GM13976 (cell line): ENCODE measurements at regions not wholly inside any gene's neighbourhood (a gene's known extent, or its start where the extent isn't known, plus 50 kb on each side); places are given as distances from the start of the nearest gene placed in this dataset.
"Not testable (repeated sequence)": the region's sequence is repeated elsewhere in the genome, so short reads cannot be mapped to it uniquely, and the experiment has no call there.

Source experiments
- DNase-seq: peaks from one replicate; pipeline ENCODE4 v3.0.0; 2012; ENCODE audit warnings: low spot score
- in situ Hi-C: fragments of 300-500 bp; cut with MboI; formaldehyde crosslinking; loops from one replicate; pipeline ENCODE4 v1.12.0; 2022; ENCODE audit warnings: low sequenced_read_pairs, mixed read lengths, inconsistent platforms; ENCODE audit not compliant: unreplicated experiment
- TF ChIP-seq, protein P1 (sequence below): IDR thresholded peaks from 2 replicates; pipeline ENCODE4 v1.5.1; 2012; ENCODE audit warnings: borderline replicate concordance, mild to moderate bottlenecking; ENCODE audit not compliant: insufficient read depth; ENCODE audit errors: extremely low read depth, missing control alignments, control extremely low read depth

DNA sequence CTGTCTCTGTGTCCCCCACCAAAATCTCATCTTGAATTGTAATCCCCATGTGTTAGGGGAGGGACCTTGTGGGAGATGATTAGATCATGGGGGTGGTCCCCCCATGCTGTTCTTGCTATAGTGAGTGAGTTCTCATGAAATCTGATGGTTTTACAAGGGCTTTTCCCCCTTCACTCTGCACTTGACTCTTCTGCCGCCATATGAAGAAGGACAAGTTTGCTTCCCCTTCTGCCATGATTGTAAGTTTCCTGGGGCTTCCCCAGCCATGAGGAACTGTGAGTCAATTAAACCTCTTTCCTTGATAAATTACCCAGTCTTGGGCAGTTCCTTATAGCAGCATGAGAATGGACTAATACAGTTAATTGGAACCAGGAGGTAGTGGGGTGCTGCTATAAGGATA, 137.1 kb upstream of the RAB4A start:
- no peak for DNase-seq
- TF ChIP-seq, protein P1, sequence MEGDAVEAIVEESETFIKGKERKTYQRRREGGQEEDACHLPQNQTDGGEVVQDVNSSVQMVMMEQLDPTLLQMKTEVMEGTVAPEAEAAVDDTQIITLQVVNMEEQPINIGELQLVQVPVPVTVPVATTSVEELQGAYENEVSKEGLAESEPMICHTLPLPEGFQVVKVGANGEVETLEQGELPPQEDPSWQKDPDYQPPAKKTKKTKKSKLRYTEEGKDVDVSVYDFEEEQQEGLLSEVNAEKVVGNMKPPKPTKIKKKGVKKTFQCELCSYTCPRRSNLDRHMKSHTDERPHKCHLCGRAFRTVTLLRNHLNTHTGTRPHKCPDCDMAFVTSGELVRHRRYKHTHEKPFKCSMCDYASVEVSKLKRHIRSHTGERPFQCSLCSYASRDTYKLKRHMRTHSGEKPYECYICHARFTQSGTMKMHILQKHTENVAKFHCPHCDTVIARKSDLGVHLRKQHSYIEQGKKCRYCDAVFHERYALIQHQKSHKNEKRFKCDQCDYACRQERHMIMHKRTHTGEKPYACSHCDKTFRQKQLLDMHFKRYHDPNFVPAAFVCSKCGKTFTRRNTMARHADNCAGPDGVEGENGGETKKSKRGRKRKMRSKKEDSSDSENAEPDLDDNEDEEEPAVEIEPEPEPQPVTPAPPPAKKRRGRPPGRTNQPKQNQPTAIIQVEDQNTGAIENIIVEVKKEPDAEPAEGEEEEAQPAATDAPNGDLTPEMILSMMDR: no peak
- in situ Hi-C loops: no loop called here

DNA sequence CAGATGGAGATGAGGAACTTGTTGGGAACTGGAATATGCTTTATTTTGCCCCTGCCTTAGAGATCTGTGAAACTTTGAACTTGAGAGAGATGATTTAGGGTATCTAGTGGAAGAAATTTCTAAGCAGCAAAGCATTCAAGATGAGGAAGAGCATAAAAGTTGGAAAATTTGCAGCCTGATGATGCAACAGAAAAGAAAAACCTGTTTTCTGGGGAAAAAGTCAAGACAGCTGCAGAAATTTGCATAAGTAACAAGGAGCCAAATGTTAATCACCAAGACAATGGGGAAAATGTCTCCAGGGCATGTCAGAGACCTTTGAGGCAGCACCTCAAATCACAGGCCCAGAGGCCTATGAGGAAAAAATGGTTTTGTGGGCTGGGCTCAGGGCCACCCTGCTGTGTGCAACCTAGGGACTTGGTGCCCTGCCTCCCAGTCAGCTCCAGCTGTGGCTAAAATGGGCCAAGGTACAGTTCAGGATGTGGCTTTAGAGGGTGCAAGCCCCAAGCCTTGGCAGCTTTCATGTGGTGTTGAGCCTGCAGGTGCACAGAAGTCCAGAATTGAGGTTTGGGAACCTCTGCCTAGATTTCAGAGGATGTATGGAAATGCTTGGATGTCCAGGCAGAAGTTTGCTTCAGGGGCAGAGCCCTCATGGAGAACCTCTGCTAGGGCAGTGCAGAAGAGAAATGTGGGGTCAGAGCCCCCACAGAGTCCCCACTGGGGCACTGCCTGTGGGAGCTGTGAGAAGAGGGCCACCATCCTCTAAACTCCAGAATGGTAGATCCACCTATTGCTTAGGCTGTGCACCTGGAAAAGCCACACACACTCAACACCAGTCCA, 136.3 kb upstream of the RAB4A start:
- DNase-seq, in situ Hi-C loops: not testable (repeated sequence)

DNA sequence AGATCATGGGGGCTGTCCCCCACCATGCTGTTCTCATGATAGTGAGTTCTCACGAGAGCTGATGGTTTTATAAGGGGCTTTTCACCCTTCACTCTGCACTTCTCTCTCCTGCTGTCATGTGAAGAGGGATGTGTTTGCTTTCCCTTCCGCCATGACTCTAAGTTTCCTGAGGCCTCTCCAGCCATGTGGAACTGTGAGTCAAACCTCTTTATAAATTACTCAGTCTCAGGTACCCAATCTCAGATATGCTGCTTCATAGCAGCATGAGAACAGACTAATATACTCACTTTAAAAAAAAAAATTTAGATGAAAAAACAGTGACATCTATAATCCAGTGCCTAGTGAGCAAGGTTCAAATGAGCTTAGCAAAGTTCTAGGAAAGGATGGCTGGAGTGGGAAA, 135.1 kb upstream of the RAB4A start:
- in situ Hi-C loops: no loop called here
- no peak for DNase-seq
- TF ChIP-seq, protein P1: no peak

DNA sequence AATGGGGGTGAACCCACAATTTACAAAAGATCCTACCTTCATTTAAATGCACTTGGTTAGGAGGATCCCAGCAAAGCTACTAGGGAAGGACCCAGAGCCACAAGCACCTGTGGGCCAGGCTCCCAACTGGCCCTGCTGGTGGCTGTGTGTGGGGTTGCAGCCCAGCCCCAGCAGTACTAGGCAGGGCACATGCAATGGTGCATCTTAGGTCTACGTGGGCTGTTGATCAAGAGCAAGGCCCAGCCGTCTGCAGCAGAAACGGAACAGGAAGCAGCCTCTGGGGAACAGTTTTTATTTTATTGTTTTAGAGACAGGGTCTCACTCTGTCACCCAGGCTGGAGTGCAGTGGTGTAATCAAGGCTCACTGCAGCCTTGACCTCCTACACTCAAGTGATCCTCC, 134.1 kb upstream of the RAB4A start:
- TF ChIP-seq, protein P1: no peak
- no peak for DNase-seq
- in situ Hi-C loops: no loop called here

DNA sequence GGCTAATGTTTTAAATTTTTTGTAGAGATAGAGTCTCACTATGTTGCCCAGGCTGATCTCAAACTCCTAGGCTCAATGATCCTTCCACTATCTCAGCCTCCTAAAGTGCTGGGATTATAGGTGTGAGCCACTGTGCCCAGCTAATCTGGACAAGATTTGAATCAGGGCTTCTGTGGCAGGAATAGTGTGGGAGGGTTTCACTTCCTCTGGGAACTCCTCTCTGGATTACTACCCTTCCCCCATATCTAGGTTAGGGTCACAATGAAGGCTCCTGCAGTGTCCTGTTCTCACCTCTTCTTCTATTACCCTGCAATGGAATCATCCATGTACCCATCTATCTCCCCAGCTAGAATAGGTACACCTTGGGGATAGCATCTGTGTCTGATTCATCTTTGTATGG, 133.6 kb upstream of the RAB4A start:
- TF ChIP-seq, protein P1: no peak
- DNase-seq: no peak
- in situ Hi-C loops: no loop called here

DNA sequence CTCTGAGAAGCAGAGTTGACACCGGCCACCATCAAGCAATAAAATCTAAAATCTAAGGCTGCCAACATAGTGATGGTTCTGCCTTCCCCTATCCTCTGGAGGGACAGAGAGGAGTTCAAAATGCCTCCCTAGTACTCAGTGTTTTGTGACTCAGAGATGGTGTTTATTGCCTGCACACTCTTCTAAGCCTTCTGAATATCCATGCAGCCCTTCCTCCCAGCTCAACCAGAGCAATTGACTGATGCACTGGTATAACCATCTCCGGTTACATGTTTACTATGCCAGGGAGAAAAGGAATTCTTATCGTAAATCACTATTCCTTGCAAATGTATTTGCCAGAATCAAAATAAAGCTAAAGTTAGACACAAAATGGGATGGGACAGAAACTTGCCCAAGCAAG, 132.9 kb upstream of the RAB4A start:
- in situ Hi-C loops: no loop called here
- DNase-seq: no peak

More for the DNA sequence above, 132.9 kb upstream of the RAB4A start:
- TF ChIP-seq, protein P1: no peak
